Nucleus accumbens (tissue), 56 donors: ENCODE measurements at regions not wholly inside any gene's neighbourhood (a gene's known extent, or its start where the extent isn't known, plus 50 kb on each side); places are given as distances from the start of the nearest gene placed in this dataset.

Source experiments
- DNase-seq, 56 donors: peaks; one replicate each; lab custom pipeline; 2025; lab: John Stamatoyannopoulos, UW

DNA sequence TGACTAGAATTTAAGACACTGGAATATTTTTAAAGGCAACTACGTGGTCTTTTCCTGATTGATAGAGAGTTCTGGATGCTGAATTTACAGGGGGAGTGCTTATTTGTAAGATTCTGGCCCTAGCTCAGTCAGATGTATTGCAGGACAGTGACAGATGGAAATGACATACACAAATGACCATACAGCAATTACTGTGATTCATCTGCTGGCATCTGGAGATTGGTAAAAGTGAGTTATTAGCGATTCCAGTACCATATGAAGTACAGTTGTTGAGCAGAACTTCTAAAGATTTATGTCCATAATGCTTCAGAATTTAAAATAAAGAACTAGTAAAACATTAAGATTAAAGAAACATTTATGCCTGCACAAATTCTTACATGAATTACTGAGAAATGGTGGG lies 243.2 kb downstream of the CRPPA start:
- DNase-seq = no peak

DNA sequence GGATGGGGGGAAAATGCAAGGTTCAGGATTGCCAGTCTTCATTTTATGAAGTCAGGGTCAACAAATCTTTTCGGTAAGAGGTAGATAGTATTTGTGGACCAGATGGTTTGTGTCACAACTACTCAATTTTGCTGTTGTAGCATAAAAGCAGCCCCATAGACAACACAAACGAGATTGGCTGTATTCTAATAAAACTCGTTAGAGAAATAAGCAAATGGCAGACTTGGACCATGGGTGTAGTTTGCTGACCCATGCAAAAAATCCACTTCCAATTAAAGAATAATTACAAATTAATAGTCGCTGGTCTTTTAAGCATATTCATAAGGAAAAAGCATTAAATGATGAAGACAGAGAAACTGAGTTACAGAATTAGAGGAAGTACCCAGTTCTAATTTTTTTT lies 247.1 kb downstream of the CRPPA start:
- DNase-seq = no peak

DNA sequence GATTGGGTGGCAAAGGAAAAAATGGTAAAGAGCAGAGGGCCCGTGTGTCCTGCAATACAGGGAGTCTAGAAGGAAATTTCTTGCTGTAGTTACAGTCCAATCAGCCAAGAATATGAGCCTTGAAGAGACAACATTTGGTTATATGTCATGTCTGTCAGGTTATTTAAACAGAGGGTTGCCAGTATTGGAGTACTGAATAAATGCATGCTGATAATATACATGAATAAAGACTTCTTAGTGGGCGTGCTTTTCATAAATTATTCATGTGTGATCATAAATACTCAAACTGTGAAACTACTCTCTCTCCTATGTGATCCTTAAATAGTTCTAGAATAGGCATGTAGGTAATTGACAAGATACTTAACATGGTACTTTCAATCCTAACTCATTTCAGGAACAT lies 249.0 kb downstream of the CRPPA start:
- no peak for DNase-seq

DNA sequence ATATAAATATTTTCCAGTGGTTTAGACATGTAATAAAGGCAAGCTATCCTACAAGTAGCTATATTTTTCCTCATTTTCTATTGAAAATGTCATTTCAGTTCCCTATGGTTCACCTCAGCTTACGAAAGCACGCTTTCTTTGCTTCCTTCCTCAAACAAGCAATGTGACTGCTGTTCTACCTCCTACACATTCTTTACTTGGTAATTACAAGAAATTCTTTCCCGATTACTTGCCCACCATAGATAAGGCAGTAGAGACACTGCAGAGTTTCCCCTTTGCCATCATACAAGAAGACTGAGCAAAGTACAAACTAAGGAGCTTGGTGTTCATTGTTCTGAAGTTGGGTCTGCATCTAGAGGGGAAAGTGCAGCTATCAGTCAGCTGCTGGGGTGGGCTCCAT lies 249.4 kb downstream of the CRPPA start:
- DNase-seq = no peak

DNA sequence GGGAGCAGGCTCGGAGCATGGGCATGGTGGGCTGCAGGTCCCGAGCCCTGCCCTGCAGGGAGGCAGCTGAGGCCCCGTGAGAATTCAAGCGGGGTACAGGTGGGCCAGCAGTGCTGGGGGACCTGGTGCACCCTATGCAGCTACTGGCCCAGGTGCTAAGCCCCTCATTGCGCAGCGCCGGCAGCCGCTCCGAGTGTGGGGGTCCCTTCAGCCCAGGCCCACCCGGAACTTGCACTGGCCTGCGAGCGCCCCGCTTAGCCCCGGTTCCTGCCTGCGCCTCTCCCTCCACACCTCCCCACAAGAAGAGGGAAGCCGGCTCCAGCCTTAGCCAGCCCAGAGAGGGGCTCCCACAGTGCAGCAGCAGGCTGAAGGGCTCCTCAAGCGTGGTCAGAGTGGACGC lies 250.7 kb downstream of the CRPPA start:
- DNase-seq = no peak

DNA sequence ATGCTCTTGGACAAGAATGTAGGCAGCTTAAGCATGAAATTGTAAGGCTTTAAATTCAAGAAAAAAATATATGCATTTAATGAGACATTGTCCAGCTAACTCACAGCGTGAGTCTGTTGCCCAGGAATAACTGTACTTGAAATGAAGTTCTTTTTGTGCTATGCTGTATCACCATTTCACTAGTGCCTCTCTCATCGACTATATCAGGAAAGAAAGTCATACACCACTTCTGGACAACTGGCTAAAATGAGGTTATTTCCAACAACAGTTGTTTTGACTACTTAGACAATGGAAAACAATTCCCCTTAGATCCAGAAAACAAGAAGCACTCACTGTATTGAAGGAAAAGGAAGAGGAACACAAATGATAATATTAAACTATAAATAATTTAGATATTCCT lies 251.8 kb downstream of the CRPPA start:
- no peak for DNase-seq

DNA sequence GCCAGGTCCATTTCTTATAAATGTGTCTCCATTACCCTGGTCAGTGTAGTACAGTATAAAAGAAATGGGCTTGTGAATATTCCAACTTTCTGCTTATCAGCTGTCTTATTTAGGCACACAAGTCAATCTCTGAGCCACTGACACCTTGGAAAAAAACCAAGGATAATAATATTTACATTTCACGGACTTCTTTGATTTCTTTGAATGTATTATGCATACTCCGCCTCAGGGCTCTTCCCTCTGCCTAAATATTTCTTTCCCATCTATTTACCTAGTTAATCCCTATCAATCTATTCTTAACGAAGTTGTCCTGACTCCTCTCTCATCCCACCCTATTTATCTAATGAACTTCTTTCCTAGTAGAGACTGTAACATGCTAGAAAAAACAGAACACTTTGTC lies 253.8 kb downstream of the CRPPA start:
- DNase-seq = no peak

DNA sequence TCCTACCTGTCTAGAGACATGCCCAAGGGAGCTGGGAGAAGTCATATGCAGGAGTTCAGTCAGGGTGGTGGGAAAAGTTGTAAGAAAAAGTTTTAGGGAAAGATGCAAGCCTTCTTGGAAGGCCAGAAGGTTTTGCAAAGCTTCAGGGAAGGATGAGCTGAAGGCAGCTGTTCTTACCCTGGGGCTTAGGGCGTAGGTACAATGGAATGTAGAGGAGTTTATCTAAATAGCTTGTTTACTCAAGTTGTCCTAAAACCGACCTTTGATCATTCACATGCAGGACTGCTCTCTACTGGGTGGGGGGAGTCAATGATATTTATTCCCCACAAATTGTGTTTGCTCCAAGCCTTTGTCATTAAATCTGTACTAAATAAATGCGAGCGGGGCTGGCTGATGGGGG lies 277.0 kb downstream of the CRPPA start:
- DNase-seq = no peak

DNA sequence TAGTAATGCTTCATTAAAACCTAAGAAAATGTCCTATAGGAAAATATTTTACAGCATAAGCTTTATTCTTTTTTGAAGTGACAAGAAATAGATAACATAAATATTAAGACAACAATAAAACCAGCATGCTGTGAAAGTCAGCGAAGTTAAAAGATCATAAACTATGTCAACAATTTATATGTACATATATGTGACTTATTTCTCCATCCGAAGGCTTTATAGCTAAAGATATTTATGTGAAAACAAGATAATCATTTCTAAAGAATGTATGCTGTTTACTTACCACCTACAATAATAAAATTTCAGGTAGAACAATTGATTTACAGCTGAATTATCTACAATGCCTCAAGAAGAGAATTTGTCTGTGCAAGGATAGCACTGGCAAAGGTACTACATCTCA lies 283.4 kb downstream of the CRPPA start:
- DNase-seq = no peak

DNA sequence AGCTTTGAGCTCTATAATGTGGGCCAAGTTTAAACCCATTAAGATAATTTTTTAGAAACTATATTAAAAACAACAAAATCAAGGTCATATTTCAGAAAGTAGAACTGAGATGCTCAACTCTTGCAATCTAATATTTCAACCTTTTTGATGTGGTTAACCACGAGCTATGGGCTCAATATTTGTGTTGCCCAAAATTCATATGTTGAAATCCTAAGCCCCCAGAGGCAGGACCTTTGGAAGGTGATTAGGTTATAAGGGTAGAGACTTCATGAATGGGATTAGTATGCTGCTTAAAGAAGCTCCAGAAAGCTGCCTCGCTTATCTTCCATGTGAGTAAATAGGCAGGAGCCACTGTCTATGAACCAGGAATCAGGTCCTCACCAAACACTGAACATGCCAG lies 284.4 kb downstream of the CRPPA start:
- no peak for DNase-seq

DNA sequence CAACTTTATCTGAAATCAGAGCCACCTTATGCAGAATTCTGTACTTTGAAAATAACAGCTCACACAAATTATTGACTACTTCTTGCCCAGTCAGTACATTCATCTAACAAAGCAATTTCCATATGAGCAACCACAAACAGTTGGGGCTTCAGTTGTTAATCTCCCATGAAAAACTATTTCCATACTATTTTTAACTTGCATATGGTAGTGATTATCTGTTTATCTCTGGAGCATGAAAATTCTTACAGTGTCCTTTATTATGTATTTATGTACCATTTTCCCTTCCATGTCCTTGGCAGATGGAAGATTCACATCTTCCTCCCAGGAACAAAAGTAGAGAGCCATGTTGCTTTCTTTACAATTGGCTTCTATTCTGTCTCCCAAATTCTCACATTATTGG lies 285.7 kb downstream of the CRPPA start:
- DNase-seq = no peak

DNA sequence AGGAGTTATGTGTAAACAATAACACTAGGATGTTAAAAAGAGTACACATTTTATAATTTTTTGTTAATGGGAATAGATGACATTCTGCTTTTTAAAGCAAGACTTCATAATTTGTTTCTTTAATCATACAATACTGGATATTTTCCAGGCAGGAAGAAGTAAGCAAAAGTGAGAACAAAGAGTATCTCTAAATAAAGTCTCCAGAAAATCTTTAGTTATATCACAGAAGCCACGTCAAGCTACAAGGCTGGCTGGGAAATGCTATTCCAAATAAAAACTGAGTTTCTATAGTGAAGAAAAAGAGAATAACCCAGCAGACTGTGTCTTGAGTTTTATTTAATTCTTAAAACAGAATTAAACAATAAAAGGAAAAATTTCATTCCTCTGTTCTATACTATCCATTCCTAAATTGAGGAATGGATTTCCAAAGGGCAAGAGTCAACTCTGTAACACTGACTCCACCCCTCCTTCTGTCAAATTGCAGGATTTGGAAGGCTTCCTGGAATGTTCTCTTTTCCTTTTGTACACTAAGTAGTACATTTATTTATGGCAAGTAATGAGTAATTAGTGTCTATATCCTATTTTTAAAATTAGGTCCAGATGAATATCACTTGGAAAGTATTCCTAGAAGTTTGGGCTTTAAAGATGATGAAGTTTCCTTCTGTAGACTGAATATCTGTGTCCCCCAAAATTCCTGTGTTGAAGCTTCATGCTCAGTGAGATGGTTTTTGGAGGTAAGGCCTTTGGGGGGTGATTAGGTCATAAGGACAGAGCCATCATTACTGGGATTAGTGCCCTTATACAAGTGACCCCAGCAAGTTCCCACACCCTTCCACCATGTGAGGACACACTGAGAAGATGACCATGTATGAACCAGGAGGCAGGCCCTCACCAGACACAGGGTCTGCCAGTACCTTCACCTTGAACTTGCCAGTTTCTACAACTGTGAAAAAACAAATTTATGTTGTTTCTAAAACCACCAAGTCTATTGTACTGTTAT lies 290.9 kb downstream of the CRPPA start:
- no peak for DNase-seq

DNA sequence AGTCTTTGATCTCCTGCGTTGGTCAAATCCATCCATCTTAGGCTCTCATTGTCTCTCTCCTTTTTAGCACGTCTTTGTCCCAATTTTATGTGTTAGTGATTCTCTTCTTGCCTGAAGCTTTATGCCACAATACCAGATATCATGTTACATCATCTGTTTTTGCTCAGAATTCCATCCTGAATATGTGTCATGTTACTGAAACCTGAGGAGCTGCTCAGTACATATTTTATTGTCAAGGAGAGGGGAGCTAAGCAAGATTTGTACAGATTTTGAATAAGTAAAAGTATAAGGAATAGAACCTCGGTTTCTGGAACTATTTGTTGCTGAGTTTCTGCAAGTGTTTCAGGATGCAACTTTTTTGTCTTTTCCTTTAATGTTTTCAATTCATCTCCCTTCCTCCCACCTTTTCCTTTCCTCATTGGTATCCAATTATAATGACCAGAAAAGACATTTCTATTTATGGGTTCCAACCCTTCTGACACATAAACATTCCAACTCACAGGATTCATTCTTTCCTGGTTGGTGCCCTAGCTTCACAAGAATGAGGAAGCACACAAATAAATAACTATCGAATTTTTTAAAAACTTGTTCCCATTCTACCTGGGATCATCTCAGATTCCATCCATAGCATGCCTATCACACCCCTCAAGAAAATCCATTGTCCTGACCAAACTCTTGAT lies 291.8 kb downstream of the CRPPA start:
- DNase-seq = no peak

DNA sequence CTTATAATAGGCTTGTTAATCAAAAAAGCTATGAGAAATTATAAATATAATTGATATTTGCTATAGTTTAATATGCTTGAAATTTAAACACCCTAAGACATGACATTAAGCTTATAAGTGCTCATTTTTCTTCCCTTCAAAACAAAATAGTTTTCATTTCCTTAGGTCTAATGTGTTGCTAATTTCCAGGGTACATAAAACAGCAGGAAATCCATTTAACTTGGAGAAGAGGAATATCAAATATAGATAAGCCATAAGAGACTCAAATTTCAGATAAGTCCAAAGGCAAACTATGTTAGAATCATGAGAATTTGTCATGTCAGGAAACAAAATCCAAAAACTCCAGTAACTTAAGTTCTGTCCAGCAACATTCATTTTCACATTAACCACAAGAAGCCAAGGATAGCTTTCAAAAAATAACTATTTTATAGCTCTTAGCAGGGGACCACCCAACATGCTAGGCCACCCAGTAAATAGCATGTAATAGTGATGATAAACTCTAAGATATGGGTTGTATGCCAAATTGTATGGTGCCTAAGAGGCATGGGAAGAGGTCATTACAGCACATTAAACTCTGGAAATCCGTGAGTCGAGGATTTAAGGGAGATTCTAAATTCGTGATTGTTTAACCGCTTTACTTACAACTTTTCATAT lies 298.1 kb downstream of the CRPPA start:
- DNase-seq = no peak

DNA sequence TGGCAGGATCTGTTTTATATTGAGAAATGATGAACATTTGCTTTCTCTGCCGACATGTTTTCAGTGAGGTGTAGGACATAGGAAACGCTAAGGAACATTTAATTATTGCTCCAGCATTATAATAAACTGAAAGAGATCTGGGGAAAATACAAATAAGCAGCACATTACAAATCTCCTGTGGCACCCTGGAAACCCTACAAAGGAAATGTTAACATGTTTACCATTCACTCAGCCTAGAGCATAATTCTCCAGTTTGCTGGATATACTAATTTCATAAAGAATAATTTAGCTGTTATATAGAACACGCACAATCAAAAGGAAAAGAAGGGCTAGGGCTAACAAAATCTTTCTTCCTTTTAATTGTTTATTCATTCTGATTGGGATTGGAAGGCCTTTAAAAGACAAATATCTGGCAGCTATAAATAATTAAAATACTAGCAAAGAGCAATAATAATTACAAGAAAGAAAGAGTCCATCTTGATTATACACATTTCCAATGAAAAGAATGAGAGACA lies 299.4 kb downstream of the CRPPA start:
- DNase-seq = no peak

DNA sequence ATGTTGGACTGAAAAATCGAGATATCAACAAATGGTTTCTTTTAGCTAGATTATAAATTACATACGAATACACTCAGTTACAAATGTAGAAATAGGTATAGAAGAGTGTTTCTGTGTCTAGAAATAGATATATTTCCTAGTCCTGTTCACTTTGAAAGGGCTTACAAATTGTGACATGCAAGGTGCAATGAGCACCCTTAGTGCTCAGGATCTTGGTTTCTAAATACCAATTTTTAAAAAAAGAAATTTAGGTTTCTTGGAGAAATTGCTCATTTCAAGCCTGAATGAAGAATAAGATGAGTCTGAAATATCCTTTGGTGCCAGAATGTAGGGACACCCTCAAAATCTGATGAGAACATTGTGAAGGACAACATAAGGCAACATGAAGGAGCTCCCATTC lies 306.0 kb downstream of the CRPPA start:
- no peak for DNase-seq

DNA sequence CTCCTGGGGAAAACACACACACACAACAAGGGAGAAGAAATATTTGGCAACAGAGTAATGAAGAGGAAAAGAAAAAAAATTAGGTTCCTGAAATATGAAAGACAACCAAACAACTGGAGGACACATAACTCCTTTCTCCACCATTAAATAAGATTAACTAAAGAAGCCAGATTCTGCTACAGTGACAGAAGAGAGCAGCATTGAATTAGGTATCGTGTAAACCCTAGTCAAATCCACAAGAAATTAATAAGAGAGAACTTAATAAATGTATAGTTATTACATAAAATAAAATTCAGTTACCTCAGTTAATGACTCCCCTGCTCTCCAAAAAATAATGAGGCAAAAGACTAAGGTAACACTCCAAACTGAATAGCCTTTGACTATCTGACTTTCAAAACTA lies 306.7 kb downstream of the CRPPA start:
- DNase-seq = no peak

DNA sequence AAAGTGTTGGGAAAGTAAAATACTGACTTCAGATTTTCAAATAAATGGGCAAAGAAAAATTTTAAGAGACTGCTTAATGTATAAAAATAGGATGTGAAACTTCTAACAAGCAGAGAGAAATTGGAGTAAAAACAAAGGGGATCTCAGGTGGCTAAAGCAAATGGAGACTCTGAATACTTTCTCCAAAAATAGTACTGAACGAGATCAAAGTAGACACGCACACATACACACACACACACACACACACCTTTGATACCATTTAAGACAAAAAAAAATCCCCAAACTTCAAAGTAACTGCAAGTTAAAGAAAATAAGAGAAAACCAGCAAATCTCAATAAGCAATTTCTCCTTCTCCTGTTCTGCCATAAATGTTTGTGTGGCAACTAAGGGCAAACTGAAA lies 307.3 kb downstream of the CRPPA start:
- no peak for DNase-seq

DNA sequence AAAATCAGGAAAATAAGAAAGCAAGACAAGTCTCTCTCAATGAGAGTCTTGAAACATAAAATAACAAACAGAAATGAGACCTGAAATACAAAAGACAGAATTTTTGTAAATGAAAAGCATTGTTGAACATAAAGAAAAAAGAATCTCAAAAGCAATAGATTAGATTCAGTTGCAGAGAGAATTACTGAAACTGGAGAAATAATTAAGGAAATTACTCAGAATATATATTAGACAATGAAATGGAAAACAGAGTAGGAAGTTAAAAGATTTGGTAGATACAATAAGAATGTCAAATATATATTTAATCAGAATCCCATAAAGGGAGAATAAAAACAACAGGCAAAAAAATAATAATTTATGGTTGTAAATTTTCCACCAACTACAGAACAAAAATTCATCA lies 308.3 kb downstream of the CRPPA start:
- no peak for DNase-seq

DNA sequence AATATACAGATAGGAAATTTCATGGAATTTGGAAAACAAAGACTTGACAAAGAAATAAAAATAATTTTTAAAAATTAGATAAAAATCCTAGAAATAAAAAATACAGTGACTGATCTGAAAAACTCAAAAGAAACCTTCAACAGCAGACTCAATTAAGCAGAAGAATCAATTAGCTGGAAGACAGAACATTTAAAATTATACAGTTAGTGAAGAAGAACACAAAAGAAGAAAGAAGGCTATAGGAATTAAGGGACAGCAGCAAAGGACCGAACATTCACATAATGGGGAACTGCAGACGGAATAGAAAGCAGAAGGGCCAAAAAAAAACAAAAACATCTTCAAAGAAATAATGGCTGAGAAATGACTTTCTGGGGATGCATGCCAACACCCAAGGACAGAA lies 314.5 kb downstream of the CRPPA start:
- no peak for DNase-seq

DNA sequence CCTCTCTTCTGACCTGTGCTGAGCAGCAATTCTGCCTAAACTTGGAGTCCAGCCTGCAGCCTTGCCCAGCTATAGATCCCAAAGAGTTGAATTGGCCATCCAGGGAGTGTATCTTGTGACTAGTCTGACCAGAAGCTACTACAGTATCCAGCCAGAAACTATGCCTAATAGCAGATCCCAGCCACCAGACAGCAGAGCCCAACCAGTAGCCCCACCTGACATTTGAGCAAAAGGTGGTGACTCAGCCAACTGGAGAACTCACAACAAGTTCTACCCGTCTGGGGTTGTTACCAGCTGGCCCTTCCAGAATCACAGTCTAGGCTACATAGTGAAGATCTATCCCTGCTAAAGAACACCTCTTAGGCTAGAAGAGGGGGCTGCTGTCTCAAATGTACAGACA lies 315.0 kb downstream of the CRPPA start:
- DNase-seq = no peak
